AG10803 (cell line): ENCODE measurements at regions not wholly inside any gene's neighbourhood (a gene's known extent, or its start where the extent isn't known, plus 50 kb on each side); places are given as distances from the start of the nearest gene placed in this dataset.

ENCODE experiments used
- DNase-seq: peaks from one replicate; pipeline ENCODE4 v3.0.0; 2010; ENCODE audit warnings: low read depth
- H3K4me3 ChIP-seq: 2 replicates; pipeline ENCODE4 v1.5.1; 2011; ENCODE audit warnings: mild to moderate bottlenecking, low read length, control low read depth
- TF ChIP-seq, protein P1 (sequence below): conservative IDR thresholded peaks from 2 replicates; pipeline ENCODE4 v1.5.1; 2011; ENCODE audit warnings: mild to moderate bottlenecking, low read length, control low read depth, inconsistent platforms

DNA sequence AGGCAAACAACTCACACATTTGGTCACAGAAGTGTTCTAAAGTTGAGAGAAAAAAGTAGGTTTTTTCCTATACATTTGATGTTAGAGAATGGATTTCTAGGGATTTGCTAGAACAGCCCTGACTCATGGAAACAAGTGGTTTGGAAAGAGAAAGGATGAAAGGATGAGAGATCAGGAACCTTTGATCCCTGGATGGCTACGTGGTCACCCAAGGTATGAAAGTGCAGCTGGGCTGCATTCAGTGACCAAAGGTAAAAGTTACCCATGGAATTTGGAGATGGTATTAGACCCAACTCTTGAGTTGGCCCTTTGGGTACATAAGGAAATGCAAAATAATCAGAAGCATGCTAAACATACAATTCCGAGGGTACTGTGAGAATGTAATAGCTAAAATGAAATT lies 61.3 kb upstream of the SPIN1 start:
- no peak overlapping the region for H3K4me3 ChIP-seq
- TF ChIP-seq, protein P1, sequence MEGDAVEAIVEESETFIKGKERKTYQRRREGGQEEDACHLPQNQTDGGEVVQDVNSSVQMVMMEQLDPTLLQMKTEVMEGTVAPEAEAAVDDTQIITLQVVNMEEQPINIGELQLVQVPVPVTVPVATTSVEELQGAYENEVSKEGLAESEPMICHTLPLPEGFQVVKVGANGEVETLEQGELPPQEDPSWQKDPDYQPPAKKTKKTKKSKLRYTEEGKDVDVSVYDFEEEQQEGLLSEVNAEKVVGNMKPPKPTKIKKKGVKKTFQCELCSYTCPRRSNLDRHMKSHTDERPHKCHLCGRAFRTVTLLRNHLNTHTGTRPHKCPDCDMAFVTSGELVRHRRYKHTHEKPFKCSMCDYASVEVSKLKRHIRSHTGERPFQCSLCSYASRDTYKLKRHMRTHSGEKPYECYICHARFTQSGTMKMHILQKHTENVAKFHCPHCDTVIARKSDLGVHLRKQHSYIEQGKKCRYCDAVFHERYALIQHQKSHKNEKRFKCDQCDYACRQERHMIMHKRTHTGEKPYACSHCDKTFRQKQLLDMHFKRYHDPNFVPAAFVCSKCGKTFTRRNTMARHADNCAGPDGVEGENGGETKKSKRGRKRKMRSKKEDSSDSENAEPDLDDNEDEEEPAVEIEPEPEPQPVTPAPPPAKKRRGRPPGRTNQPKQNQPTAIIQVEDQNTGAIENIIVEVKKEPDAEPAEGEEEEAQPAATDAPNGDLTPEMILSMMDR, result no peak
- DNase-seq, result no peak

DNA sequence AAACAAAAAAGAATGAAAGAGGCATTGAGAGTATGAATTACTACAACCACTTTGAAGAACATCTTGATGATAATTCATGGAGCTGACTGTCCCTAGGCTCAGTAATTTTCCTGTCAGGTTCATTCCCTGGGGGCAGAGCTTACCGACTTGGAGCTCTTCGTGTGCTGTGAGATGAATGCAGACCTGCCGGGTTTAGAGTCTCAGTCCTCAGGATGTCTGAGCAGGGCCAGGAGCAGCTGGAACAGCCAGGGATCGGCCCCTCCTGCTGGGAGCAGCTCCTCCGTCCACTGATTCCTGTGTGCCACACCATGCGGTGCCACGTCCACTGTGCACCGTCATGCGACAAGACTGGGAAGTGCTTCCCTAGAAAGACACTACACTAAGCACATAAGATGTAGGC lies 62.2 kb upstream of the SPIN1 start:
- TF ChIP-seq, protein P1, result no peak
- no peak for DNase-seq

DNA sequence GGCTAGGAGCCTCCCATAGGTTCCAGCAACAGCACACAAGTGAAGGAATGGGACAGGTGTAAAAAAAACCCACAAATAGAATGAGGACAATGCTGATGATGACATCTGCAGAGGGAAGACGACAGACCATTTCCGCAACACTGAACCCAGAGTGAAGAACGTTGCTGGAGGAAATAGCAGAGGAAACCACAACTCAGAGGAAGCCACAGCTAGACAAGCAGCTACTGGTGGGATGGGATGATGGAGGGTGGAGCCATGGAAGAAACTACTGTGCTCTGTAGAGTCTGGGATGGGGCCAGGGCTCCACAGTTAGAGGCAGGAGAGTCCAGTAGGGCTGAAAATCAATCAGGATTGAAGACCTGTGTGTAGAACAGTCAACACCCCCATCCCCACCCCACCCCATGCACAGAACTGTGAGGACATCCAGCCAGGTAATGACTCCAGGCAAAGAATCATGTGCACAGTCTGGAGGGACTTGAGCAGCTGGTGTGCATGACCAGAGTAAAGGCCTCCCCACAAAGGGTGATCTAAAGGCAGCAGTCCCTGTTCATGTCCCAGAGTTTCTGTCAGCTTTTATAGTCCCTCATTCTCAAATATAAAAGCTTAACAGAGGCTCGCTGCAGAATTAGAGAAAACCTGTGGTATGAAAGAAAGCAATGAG lies 65.2 kb upstream of the SPIN1 start:
- peak; percentile 64 for DNase-seq
- H3K4me3 ChIP-seq, result no peak overlapping the region
- TF ChIP-seq, protein P1, result no peak

More for the DNA sequence above, 62.2 kb upstream of the SPIN1 start:
- H3K4me3 ChIP-seq, result no peak overlapping the region

DNA sequence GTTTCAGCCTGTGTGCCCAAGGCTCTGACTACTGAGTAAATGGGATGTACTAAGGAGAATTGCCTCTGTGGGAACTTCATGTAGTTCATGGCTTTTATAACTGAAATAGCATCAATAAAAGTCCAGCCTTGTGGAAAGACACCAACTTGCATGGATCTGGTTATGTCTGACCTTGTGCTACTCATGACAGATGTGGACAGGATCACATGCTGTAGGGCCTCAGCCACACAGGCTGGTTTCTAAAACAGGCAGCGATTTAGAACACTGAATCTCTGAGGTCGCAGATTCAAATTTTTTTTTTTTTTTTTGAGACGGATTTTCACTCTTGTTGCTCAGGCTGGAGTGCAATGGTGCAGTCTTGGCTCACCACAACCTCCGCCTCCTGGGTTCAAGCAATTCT lies 66.5 kb upstream of the SPIN1 start:
- no peak overlapping the region for H3K4me3 ChIP-seq
- DNase-seq, result no peak
- TF ChIP-seq, protein P1, result no peak

DNA sequence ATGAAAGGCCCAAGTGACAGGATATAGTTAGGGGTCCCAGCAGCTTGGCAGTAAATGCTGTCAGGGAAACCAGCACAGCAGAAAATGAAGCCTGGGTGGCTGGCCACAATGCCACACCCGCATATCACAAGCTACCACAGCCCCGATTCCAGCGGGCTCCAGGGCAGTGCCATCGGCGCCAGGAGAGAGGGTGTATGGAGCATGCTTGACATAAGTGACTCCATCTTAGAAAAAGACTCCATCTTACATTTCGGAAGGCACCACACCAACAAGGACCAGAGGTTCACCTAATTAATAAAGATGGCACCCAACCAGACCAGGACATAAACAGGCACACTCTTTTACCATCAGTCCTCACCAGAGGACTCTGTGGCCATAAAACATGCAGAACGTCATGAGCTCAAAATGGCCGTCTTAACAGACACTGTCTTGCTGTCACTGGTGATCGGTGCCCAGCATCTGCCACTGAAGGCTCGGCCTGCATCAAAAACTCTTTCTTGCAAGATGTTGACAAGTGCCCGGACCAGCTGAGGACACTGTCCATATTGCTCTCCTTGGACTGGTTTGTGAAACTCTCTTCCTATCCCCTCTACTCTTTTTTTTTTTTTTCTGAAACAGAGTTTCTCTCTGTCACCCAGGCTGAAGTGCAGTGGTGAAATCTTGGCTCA lies 67.4 kb upstream of the SPIN1 start:
- no peak overlapping the region for H3K4me3 ChIP-seq
- no peak for DNase-seq
- TF ChIP-seq, protein P1, result no peak

DNA sequence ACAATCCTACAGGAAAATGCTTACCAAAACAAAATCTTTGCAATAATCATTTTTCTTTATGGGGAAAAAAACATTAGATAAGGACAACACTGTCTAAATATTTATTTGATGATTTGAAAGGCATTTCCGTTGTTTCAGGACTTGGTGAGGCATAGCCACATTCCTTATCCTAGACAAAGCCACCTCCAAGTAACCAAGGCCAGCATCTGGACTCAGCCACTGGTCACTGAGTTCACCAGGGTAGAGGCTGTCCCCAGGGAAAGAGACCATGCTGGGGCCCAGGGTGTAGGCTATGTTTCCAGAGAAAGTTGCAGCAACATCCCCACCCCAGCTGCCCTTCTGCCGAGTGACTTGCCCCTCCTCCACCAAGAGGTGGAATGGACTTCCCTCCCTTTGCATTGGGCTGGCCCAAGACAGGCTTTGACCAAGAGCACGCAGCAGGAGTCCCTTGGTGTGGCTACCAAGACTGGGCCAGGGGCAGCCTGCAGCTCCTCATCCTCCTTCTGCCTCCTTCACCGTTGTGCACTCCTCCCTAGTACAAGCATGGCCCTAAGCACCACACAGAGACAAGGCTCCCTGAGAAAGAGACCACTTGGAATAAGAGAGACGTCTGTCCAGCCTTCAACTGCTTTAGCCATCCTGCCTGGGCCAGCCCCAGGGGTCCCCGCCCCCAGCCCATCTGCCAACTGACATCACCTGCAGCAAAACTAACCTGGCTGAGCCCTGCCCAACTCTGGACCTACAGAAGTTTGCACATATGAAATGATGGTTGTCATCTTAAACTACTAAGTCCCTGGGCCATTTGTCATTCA lies 68.1 kb upstream of the SPIN1 start:
- DNase-seq, result peak; percentile 43
- H3K4me3 ChIP-seq, result no peak overlapping the region
- TF ChIP-seq, protein P1, result no peak
